NT2/D1 (cell line): ENCODE measurements at regions not wholly inside any gene's neighbourhood (a gene's known extent, or its start where the extent isn't known, plus 50 kb on each side); places are given as distances from the start of the nearest gene placed in this dataset.

Experiments used
- YY1 ChIP-seq: IDR thresholded peaks from 2 replicates; pipeline ENCODE4 v1.6.1; 2011; ENCODE audit not compliant: insufficient read length, insufficient read depth
- ZNF274 ChIP-seq: IDR thresholded peaks from 2 replicates; pipeline ENCODE4 v1.6.1; 2011; ENCODE audit warnings: mild to moderate bottlenecking, low read depth, low read length

- TF ChIP-seq YY1 = no peak
- no peak for TF ChIP-seq ZNF274
Observed at GRCh38 chrX:82934980-82935379, 573.1 kb upstream of the POU3F4 start.
